Activated gamma-delta T cell treated with Interleukin-2 at 50 U/mL for 16 hours (primary cell): ENCODE measurements at regions not wholly inside any gene's neighbourhood (a gene's known extent, or its start where the extent isn't known, plus 50 kb on each side); places are given as distances from the start of the nearest gene placed in this dataset.

Source experiments
- DNase-seq: peaks from one replicate; pipeline ENCODE4 v3.0.0-alpha.2; 2020

DNA sequence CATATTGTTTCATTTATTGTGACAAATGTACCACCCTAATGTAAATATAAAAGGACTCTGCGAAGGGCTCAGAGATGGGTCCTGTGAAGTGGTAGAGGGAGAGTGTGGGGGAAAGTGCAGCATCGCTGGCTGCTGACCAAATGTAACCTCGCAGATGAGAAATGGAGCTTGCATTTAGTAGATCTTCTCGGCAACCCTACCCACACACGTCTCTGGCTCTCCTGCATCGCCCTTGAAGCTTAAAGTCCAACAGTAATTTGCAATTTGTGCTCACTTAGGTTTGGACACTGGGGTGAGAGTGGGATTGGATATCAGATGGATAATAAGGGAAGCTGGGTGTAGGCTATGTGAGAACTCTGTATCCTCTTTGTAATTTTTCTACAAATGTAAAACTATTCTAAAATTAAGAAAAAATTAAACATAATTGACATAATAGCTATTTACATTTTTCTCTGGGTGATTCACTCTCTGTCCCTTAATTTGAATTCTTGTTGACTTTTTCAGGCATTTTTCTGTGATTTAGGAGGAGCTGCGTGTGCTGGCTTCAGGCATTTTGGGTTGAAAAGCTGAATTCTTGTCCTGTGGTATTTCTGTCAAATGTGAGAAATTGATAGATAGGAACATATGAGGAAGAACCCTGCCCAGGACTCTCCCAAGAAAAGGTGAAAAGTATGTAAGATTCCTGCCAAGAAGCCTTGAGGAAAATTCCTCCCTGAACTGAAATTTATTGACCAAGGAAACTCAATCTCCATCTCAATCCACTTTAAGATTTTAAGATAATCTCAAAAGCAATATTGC is 524.7 kb upstream of the MCTP2 start:
- DNase-seq, result no peak

DNA sequence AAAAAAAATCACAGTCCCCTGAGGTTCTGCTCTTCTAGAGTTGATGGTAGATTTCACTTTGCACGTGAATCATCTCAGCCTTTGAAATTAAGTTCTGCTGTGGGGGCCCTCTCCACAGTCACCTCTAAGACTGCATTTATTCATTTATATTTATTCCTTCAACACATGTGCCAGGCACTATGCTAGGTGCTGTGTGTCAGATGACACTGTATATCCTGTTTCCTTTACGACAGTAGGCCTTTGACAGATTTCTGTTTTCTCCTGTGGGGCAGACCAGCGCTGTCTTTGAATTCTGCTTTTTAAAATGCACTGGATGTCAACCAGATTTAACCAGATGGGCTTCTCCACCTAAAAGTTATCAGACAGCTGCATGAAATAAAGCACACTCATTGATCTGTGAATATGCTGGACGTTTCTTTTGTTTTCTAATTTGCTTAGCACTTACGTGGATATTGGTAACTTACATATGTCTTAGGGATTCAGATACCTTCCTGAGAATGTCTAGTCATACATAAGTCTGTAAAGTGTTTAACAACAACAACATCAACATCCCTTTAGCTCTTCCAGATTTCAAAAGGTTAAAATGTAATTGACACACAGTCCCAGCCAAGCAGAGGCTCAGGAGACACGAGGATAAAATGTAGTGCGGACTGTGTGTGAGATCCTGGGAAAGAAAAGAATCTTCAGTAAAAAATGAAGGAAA is 525.5 kb upstream of the MCTP2 start:
- no peak for DNase-seq

DNA sequence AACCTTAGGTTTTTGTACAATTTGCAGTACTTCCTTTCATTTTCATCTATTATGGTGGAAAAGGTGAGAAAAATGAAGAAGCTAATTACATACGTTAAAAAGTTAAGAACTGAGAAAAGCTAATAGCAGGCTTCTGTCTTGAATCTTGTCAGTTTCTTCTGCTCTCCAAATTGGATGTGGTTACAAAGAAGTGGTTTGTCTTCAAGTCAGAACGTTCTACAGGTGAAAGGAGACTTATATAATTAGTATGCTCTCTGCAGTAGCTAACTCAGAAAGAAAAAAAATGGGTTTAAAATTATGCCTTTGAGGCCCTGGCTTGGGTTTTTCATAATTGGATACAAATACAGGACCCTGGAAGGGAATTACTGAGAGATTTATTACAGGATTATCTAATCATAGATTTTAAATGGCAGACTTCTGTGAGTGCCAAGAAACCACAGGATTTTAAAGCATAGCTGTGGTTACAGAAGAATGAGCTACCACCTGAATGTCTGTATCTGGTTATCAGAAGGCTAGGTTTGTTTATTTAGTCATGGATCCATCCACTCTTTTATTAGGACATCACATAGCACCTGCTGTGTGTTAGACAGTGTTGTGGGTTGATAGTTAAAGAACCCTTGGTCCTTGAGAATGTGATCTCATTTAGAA is 528.1 kb upstream of the MCTP2 start:
- no peak for DNase-seq

DNA sequence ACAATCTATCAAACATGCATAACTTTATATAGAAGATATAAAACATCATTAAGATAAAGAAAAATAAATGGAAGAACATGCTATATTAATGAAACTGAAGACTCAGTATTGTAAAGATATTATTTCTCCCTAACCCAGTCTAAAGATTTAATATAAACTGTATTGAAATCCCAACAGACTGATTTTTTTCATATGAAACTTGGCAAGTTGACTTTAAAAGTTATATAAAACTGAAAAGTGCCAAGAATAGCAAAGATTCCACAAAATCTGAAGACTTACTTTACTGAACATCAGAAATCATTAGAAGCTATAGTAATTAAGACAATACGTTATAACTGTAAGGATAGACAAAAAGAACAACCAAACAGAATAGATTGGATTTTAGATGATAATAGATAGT is 531.3 kb upstream of the MCTP2 start:
- no peak for DNase-seq

DNA sequence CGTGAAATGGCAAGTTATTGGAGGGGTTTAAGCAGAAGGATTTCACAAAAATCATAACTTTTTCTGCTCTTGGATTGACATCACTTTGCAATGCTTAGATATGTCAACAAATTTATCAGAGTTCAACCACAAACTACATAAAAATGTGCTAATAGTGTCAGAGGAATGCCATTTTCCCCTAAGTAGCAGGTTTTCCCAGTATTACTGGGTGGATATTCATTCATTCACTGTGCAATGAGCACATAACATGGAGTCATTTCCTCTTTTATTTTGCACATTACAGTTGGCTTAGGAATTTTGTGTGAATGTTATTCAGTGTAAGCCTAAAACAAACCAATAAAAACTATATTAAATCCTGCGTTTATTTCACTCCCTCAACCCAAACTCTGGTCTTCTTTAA is 537.3 kb upstream of the MCTP2 start:
- DNase-seq, result no peak

DNA sequence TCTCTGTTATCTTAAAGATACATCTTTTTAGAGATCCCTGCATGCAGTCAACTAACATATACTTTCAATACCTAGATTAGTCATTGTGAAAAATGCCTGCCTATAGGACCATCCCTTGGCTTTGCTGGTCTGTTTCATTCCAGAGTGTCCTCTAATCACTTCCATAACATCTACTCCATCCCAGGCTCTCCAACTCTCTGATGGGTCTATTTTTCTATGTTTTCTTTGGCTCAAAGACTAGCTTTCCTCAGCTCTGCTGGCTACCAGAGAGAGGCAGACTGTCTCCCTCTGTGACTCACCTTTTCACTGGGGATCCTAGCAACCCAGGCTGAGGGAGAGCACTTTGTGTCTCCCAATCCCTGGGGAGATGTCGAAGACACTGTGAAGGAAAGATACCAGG is 547.7 kb upstream of the MCTP2 start:
- DNase-seq, result no peak

DNA sequence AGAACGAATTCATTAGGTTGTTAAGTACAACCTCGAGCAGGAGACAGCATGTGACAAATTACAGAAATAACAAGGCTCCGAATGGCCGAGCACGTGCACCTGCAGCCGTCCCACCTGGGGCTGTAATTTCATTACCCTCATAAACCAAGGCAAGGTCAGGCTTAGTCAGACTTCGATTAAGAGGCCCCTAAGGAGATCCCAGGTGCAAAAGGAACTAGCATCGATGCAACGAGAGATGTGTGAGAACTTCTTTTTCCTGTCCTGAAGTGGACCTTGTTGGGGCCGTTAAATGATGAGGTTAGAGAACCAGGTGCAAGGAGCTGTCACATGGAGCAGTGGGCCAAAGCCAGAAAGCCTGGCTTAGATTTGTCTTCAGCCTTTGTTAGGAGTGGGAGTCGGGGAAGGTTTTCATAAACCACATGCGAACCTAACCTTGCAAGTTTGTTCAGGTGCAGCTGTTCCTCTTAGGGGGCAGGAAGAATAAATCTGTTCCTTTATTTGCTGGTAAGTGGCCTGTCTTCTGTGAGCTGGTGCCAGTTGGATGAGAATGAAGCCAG is 559.9 kb upstream of the MCTP2 start:
- DNase-seq, result no peak

DNA sequence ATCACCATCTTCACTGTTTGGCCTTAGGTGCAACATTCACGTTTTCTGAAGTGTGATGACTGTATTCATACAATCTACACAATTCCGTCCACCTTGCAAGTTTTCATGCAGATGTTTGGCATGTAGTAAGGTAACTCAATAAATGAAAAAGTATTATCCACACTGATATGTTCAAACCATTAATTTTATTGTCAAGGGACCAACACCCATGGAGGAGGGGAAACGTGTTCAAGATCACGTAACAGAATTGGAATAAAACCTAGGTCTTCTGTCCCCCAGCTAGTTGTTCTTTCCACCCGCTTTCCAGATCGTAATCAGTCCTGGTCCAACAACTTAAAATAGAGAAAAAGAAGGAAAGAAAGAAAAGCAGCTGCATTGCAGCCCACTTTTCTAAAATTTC is 560.4 kb upstream of the MCTP2 start:
- DNase-seq, result no peak

DNA sequence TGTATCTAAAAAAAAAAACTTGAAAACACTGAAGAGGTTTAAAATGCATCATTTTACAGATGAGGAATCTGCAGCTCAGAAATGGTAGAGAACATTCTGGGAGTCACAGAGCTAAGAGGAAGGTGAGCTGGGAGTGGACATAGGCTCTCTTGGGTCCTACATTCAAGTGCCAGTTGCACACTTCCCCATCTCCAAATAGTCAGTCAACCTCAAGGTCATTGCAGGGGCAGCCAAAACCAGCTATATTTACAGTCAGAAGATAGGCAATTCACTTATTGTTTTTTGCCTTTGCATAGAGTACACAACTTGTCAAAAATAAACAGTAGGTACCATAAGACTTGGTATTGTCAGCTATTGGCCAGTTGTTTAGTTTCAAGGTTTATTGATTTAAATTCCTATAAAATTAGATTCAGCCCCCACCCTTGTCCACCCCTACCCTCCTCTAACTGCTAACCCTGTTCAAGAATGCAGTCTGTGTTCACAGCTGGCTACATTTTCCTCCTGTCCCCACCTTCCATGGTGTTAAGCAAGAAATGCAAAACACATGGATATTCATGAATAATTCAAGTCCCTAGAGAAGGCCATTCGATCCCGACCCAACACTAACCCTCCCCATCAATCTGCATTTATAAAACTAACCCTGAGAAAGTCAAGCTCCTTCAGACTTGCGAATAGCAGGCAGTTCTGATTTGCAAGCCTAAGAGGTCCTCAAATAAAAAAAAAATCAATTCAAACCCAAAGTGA is 567.0 kb upstream of the MCTP2 start:
- no peak for DNase-seq

DNA sequence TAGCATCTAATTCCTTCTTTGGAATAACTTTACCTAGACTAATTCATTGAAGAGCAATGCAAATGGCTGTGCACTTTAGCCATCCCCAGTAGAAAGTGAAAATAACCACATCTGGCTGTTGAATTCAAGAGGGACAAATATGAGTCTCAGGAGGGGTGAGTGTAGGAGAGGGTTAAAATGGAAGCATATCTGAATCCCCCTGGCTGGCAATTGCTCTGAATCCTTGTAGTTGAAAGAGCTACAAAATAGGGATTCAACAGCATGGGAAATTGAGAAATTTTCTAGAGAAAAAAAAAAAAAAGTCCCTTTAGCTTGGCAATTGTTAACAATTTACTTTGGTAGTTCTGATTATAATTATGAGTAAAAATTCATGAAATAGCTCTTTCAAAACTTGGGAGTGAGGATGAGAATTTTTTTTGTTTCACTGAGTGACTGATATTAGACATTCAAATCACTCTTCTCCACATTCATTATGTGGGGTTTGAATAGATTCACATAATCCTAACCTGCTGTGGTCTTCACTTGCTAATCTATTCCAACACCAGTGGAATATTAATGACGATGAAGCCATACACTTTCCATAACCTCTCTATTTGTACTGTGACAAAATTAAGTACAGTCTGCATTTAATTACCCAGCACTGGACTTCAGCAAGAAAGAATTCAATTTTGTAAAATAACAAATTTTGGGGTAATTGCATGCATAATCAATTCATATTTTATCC is 569.0 kb upstream of the MCTP2 start:
- DNase-seq, result no peak

DNA sequence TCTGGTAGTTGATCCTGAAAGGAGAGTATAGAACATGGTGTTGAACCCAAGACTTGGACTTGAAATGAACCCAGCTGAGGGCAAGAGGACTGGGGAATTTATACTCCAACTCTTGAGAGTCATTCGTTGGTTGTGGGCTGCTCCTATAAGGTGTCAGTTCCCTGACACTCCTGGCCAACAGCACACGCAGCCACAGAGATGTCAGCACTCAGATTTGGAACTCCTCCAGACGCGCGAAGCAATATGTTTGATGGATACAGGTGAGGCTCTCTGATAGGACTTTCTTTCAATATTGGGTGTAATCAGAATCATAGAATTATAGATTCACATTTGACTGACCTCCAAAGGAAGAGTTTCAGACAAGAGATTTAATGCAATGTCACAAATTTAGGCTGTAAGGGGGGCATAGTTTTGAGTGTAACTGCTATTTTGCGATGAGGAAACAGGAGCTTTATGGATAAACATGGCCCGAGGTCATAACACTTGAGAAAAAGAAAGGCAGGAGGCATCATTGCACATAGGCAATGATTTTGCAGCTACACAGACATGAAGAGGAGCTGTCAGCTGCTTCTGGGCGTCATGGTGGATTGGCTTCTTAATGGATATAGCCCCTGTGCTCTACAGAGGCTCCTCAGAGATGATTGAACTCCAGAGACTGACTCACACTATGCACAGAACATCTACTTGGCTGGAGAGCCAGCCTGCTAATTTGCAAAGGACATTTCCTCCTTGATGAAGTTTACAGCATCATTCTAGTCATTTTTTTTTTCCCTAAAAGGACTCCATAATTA is 569.2 kb upstream of the RGMA start:
- DNase-seq, result no peak

DNA sequence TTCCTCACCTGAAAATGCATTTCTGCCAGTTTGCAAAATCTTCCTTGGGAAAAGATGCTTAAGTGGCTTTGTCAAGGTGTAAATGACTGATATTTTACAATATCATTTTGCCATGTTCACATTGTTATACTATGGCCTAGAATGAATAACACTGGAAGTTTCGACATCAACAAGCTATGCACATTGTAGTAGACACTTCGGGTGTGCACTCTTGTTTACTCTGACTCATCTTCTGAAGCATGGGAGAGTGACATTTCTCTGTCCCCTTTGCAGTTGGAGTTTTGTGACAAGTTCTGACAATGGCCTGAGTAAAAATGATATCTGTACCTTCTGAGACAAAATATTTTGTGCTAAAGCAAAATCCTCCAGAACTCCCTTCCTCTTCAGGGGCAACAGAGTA is 567.0 kb upstream of the RGMA start:
- no peak for DNase-seq

DNA sequence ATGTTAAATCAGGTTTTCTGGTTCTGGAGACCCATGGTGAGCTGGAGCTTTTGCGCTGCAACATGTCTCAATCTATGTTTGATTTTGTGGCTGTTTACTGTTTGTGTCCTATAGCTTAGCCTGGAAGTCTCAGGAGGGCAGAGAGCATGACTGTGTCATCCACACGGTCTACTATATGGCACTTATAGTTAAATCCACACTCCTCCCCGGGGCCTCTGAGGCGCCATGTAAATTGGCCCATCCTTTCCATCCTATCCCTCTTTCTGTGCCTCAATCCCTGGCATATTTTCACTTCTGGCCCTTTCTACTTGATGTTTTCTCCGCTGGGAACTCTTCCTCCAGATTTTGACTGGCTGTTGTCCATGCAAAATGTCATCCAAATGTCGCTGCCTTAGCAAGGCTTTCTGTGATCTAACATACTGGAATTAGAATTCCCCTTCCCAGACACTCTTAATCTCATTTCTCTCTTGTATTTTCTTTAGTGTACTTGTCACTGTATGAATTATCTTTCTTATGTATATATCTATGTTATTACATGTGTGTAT is 560.8 kb upstream of the RGMA start:
- no peak for DNase-seq

DNA sequence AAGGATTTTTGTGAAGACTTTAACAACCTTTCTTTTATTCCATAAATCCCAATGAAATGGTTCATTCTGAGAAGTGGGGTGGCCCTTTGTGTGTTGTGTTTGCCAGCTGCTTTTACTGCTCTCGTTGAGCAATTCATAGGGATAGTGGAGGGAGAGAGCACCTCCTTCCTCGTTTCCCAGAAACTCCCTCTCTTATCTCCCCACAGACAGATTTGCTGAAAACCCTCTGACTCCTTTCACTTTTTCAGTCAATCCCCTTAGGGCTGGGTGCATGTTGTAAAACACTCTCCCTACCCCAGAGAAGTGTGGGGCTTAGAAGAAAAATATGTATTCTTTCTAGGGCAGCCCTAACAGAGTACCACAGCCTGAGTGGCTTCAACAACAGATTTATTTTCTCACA is 557.2 kb upstream of the RGMA start:
- no peak for DNase-seq

DNA sequence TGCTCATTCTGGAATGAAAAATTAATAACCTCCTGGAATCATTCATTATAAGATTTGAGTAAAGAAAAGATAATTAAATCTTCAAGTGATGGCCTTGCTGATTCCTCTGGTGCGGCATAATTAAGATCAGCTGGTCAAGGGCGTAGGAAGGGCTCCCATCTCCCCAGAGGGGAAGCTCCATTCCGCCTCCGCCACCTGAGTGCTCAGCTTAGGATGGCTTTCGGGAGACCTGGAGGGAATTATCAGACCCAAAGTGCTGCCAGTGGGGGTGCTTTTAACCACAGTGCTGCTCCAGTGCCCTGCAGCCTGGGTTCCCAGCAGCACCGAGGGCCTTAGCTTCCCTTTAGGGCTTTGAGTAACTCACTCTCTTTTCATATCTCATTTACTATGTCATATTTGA is 556.6 kb upstream of the RGMA start:
- DNase-seq, result no peak

DNA sequence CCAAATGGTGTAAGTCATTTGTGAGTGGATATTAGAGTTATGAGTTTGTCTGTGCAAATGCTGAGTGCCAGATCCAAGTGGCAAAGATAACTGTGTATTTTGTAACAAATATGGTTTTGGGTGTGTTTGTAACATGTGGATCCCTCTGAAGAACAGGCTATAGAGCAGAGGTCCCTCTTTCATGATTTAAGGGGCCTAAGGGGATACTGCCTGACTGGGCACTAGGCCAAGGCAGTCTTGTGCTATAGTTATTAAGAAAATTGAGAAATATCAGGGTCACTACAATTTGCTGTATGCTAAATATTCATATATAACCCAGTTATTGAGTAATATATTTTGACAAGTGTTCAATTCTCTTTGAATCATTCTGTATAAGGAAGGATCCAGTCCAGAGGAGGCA is 555.6 kb upstream of the RGMA start:
- DNase-seq, result no peak

DNA sequence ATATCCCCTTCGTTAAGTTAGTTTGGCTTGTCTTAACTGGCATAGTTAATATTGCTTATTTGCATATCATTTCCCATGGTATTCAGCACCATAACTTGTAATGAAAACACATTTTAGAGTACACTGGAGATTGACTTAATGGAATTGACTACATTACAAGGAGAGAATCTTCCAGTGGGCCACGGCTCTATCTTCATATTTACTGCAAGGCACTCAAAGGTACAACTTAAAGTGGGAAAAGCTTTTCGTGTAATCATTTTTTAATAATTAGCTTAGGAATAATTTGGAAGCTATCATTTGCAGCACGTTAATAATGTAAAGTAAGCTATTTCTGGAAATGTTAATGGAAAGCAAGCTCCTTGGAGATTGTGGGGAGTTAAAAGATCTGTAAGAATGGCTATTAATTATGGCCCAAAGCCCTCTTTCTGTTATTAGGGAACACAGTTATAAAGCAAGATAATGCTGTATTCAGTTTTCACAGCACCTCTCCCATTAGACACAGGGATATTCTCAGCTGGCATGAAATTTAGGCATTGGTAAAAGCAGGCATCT is 551.5 kb upstream of the RGMA start:
- DNase-seq, result no peak

DNA sequence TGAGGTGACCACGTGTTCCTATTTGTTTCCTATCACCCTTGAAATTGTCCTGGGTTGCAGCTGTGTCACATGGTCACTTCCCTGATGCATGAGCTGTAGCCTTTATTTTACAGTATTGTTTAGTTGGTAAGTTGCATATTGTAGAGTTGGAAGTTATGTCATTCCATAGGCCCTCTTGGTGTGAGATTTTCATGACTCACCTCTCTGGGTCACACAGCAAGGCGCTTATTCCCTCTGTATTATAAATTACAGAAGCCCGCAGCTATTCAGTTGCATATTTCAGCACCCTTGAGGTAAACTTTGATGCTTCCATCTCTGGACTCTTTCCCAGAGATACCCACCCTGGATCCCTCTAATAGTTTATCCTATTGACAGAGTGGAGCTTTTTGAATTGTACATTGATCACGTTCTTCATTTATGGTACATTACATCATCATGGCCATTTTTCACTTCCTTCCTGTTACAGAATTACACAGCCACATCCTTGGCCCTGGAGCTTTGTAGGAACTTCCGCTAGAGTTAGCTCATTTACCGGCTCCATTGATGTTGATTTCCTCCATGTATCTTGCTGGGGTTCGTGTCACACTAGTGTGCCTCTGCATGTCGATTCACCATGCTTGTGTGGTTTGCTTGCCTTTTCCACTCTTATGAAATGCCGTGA is 543.1 kb upstream of the RGMA start:
- no peak for DNase-seq

DNA sequence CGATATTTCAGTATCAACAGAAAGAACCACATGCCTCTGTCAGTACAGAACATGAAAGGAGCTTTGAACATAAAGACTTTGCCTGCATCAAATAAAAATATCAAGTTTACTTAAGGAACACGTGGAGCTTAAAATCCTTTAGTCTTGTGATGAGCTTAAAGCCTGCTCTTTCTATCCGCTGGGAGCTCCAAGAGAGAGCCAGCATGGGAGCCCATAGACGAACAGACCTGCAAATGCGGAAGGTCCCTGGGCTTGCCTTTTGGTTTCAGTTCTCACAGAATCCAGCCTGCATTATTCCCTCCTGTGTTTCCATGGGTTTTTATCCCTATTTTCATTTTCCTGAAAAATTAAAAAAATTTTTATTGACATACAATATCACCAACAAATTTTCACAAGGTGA is 530.6 kb upstream of the RGMA start:
- DNase-seq, result no peak

DNA sequence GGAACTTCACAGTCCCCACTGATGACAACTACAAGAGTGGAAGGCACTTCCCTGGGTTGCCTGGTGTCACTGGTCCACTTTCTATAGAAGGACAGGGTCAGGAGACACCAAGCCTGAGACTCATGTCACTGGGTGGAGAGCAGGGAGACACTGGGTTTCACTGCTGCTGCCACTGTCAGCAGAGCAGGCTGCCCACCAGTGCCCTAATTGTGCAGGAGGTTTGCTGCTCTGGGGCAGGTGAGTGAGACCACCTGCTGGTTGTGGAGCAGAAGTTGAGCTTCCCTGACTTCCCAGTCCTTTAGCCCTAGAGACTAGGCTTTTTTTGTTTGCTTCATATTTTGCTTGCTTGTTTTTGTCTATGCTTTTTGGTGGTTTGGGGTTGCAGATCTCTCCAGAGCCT is 528.4 kb upstream of the RGMA start:
- DNase-seq, result no peak
